ENCODE measurements at regions not wholly inside any gene's neighbourhood (a gene's known extent, or its start where the extent isn't known, plus 50 kb on each side); places are given as distances from the start of the nearest gene placed in this dataset.

- RAD21 ChIA-PET (ENCODE audit: low non-redundant PET in 1 of 2, low total read pairs in 2 of 2, uncharacterized antibody in 2 of 2, unreplicated experiment in 2 of 2): no interaction called here
- Histone ChIP-seq H2AFZ (ENCODE audit: low read depth, low read length, poor library complexity, severe bottlenecking) (no peak overlapping the region), H4K20me1 (ENCODE audit: insufficient read depth) (no peaks in the 10 kb centered on the region), H3K4me2 (ENCODE audit: low read length) (no peak overlapping the region), H3K9ac (ENCODE audit: low read length) (no peak overlapping the region), H3K9me2 (ENCODE audit: insufficient read depth) (no peaks in the 10 kb centered on the region), H3K4me3 (replicated peaks in 1 of 2; ENCODE audit: low read depth in 1 of 2, low read length in 2 of 2) (no peak overlapping the region), H3K4me1 (ENCODE audit: control insufficient read depth in 1 of 2, insufficient read depth in 2 of 2, low read length in 2 of 2) (no peaks in the 10 kb centered on the region), H3K79me2 (ENCODE audit: insufficient read depth, low read length) (no peaks in the 10 kb centered on the region), H3K36me3 (ENCODE audit: control insufficient read depth in 1 of 2, insufficient read depth in 2 of 2, low read length in 2 of 2) (no peaks in the 10 kb centered on the region), H3K27ac (ENCODE audit: low read depth, low read length) (no peak overlapping the region), H3K27me3 (ENCODE audit: insufficient read depth, low read length) (peaks cover 43% of the 10 kb centered on the region), H3K9me3 (ENCODE audit: control insufficient read depth in 1 of 2, insufficient read depth in 1 of 2, low read depth in 1 of 2, low read length in 2 of 2) (peaks cover 0 to 4% of the 10 kb centered on the region in 2 experiments; a peak in 1 of 4 replicates)
- TF ChIP-seq SP1 (IDR thresholded peaks at IDR 0.05; ENCODE audit: low read depth): no peak
- no peak for TF ChIP-seq CBX3 (IDR thresholded peaks at IDR 0.05; ENCODE audit: low read depth)
- no peak for TF ChIP-seq ATF3 (IDR thresholded peaks at IDR 0.05)
- TF ChIP-seq EZH2phosphoT487 (IDR thresholded peaks at IDR 0.05; ENCODE audit: borderline replicate concordance): no peak
- TF ChIP-seq POLR2A (IDR thresholded peaks at IDR 0.05; ENCODE audit: borderline replicate concordance, extremely low read depth, insufficient read depth, insufficient read length): no peak
- TF ChIP-seq SIN3A (IDR thresholded peaks at IDR 0.05; ENCODE audit: low read depth): no peak
- TF ChIP-seq ZNF274 (IDR thresholded peaks at IDR 0.05; ENCODE audit: low read depth, low read length): no peak
- TF ChIP-seq EZH2 (IDR thresholded peaks at IDR 0.05): no peak
- no peak for TF ChIP-seq REST (IDR thresholded peaks at IDR 0.05; ENCODE audit: low read depth)
- no peak for TF ChIP-seq RAD21 (IDR thresholded peaks at IDR 0.05; ENCODE audit: low read depth)
- TF ChIP-seq CTCF (IDR thresholded peaks at IDR 0.05 in 2 of 3, conservative IDR thresholded peaks at IDR 0.05 in 1 of 3; ENCODE audit: borderline replicate concordance in 1 of 3, insufficient read depth in 1 of 3, low read depth in 2 of 3, low read length in 2 of 3): no peak
- no peak for TF ChIP-seq FOSL1 (IDR thresholded peaks at IDR 0.05; ENCODE audit: low read depth)
- TF ChIP-seq CEBPB (IDR thresholded peaks at IDR 0.05; ENCODE audit: low read depth): no peak
- no peak for TF ChIP-seq ELF1 (IDR thresholded peaks at IDR 0.05; ENCODE audit: borderline replicate concordance, low read depth)
- no peak for TF ChIP-seq ZFX (IDR thresholded peaks at IDR 0.05)
- TF ChIP-seq YY1 (IDR thresholded peaks at IDR 0.05; ENCODE audit: extremely low read depth, insufficient replicate concordance, low read depth, low read length): no peak
- intact Hi-C loops (cut with micrococcal nuclease): no loop called here
- ATAC-seq (no peak), DNase-seq (ENCODE audit: low read depth, low spot score) (no peak)
- BruUV-seq (replicated peaks): no TSS peak
- CTCF ChIA-PET: no interaction called here
- POLR2A ChIA-PET: no interaction called here
Observed at GRCh38 chr1:37157634-37158033, 123.3 kb upstream of the GRIK3 start.

Data from HCT116 (cell line).